Suprapubic skin (tissue), 3 donors: ENCODE measurements at regions not wholly inside any gene's neighbourhood (a gene's known extent, or its start where the extent isn't known, plus 50 kb on each side); places are given as distances from the start of the nearest gene placed in this dataset.

Experiments
- CTCF ChIP-seq, 2 donors: fragments of 200-600 bp in 1 of 2; fragments of 450-650 bp in 1 of 2; sonication (generic) in 1 of 2; IDR thresholded peaks; one replicate each; pipeline ENCODE4 v1.5.1; 2016 to 2019; ENCODE audit warnings: antibody characterized with exemption in 2 of 2, mild to moderate bottlenecking in 1 of 2, moderate library complexity in 1 of 2
- POLR2A ChIP-seq, 2 donors: fragments of 450-650 bp; IDR thresholded peaks; one replicate each; pipeline ENCODE4 v1.6.1; 2017; ENCODE audit warnings: antibody characterized with exemption in 2 of 2, mild to moderate bottlenecking in 2 of 2, moderate library complexity in 2 of 2

GRCh38 chr4:171519457-171519856 is 293.7 kb upstream of the GALNTL6 start:
- no peak for TF ChIP-seq CTCF (IDR thresholded peaks at IDR 0.05)
- TF ChIP-seq POLR2A (IDR thresholded peaks at IDR 0.05) = no peak
